ENCODE measurements at regions not wholly inside any gene's neighbourhood (a gene's known extent, or its start where the extent isn't known, plus 50 kb on each side); places are given as distances from the start of the nearest gene placed in this dataset.

- CTCF ChIA-PET, result no interaction called here
- TF ChIP-seq ZNF704 (tag by site-specific recombination; IDR thresholded peaks at IDR 0.05), result no peak
- TF ChIP-seq SP7 (tag by site-specific recombination; IDR thresholded peaks at IDR 0.05), result no peak
- TF ChIP-seq SCRT2 (tag by site-specific recombination; IDR thresholded peaks at IDR 0.05), result no peak
- no peak for TF ChIP-seq ZNF292 (tag by site-specific recombination; IDR thresholded peaks at IDR 0.05; ENCODE audit: borderline replicate concordance, low read depth)
- no peak for TF ChIP-seq TSHZ1 (tag by site-specific recombination; IDR thresholded peaks at IDR 0.05; ENCODE audit: borderline replicate concordance)
- TF ChIP-seq ZNF114 (tag by site-specific recombination; IDR thresholded peaks at IDR 0.05), result no peak
- no peak for TF ChIP-seq ZNF202 (tag by site-specific recombination; IDR thresholded peaks at IDR 0.05; ENCODE audit: borderline replicate concordance)
- no peak for TF ChIP-seq ZNF26 (tag by site-specific recombination; IDR thresholded peaks at IDR 0.05)
- no peak for TF ChIP-seq ZNF24 (tag by site-specific recombination; IDR thresholded peaks at IDR 0.05)
- TF ChIP-seq ZNF266 (tag by site-specific recombination; IDR thresholded peaks at IDR 0.05; ENCODE audit: low read depth), result no peak
- no peak for TF ChIP-seq ZBTB48 (tag by site-specific recombination; IDR thresholded peaks at IDR 0.05)
- POLR2A ChIA-PET, result no interaction called here
These were observed 247.4 kb upstream of the NR5A2 start for GRCh38 chr1:199780091-199780490.

GRCh38 chr1:199780948-199781670 is 246.4 kb upstream of the NR5A2 start:
- H3K4me1 ChIP-seq (ENCODE audit: control insufficient read depth, insufficient read depth, low read length), result peaks cover 7% of the 10 kb centered on the region
- H3K27ac ChIP-seq (ENCODE audit: extremely low read depth, low read depth, low read length), result no peak overlapping the region
- POLR2A ChIA-PET, result no interaction called here
- 0 out of 2 replicates have a peak, but pooled peaks have one; percentile 29 for TF ChIP-seq ZNF362 (tag by site-specific recombination; IDR thresholded peaks at IDR 0.05)
- TF ChIP-seq ZNF266 (tag by site-specific recombination; IDR thresholded peaks at IDR 0.05; ENCODE audit: low read depth), result no peak
- no peaks in the 10 kb centered on the region for H3K9me3 ChIP-seq (ENCODE audit: control insufficient read depth, insufficient read depth, low read depth, low read length)
- CTCF ChIA-PET, result no interaction called here
- H3K36me3 ChIP-seq (ENCODE audit: control insufficient read depth in 2 of 2, insufficient read depth in 1 of 2, low read length in 2 of 2), result no peaks in the 10 kb centered on the region
- H3K4me3 ChIP-seq (ENCODE audit: low read depth, low read length), result no peak overlapping the region

More at GRCh38 chr1:199780091-199780490, 247.4 kb upstream of the NR5A2 start:
- Histone ChIP-seq H3K27ac (ENCODE audit: extremely low read depth, low read depth, low read length) (no peak overlapping the region), H3K4me3 (ENCODE audit: low read depth, low read length) (no peak overlapping the region), H3K36me3 (ENCODE audit: control insufficient read depth in 2 of 2, insufficient read depth in 1 of 2, low read length in 2 of 2) (no peaks in the 10 kb centered on the region), H3K9me3 (ENCODE audit: control insufficient read depth, insufficient read depth, low read depth, low read length) (no peaks in the 10 kb centered on the region), H3K4me1 (ENCODE audit: control insufficient read depth, insufficient read depth, low read length) (peaks cover 7% of the 10 kb centered on the region)

Data from HEK293 (cell line).